ENCODE measurements at regions not wholly inside any gene's neighbourhood (a gene's known extent, or its start where the extent isn't known, plus 50 kb on each side); places are given as distances from the start of the nearest gene placed in this dataset.

DNA sequence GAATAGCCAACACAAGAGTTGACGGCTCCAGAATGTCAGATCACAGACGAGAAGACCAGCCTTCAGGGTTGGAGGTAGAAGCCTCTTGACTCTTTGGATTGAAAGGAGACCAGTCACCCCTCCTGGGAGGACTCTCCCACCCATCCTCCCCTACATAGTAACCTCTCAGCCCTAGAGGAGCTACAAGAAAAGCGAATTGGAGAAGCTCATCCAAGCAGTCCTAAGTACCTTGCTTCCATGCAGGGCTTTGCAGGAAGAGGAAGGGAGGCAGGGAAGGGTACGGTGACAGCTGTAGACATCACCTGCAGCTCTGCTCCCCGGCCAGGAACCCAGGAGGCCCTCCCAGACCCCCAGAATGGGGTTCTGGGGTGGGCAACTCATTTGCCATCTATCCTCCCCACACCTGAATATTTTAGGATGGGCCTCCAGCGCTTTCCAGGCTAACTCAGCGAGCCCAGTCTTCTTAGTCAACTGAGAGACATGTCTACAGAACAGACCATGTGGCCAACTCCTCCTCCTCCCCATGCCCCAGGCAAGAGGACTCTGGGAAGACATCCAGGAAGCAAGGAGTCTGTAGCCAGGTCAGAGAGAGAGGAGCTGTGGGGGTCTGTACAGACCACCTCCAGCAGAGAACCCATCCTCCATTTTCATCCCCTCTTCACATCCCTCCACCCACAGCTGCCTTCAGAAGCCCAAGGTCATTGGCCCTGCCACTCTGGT is 55.6 kb upstream of the LBX1 start:
- H3K27me3 ChIP-seq: peaks cover 83% of the 10 kb centered on the region
- no peaks in the 10 kb centered on the region for H3K9me3 ChIP-seq
- TF ChIP-seq POLR2AphosphoS5 (IDR thresholded peaks at IDR 0.05): no peak
- TF ChIP-seq EP300 (IDR thresholded peaks at IDR 0.05): no peak
- no peak for TF ChIP-seq POLR2A (IDR thresholded peaks at IDR 0.05)
- TF ChIP-seq, protein P1, sequence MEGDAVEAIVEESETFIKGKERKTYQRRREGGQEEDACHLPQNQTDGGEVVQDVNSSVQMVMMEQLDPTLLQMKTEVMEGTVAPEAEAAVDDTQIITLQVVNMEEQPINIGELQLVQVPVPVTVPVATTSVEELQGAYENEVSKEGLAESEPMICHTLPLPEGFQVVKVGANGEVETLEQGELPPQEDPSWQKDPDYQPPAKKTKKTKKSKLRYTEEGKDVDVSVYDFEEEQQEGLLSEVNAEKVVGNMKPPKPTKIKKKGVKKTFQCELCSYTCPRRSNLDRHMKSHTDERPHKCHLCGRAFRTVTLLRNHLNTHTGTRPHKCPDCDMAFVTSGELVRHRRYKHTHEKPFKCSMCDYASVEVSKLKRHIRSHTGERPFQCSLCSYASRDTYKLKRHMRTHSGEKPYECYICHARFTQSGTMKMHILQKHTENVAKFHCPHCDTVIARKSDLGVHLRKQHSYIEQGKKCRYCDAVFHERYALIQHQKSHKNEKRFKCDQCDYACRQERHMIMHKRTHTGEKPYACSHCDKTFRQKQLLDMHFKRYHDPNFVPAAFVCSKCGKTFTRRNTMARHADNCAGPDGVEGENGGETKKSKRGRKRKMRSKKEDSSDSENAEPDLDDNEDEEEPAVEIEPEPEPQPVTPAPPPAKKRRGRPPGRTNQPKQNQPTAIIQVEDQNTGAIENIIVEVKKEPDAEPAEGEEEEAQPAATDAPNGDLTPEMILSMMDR (IDR thresholded peaks at IDR 0.05): no peak
- peaks cover 13% of the 10 kb centered on the region for H3K4me1 ChIP-seq
- no peak overlapping the region for H3K27ac ChIP-seq
- no peak overlapping the region for H3K4me3 ChIP-seq
- H3K36me3 ChIP-seq: no peaks in the 10 kb centered on the region
- DNase-seq (ENCODE audit: low spot score in 2 of 2): no peak
- 54% methylated on average over 7 of the region's 7 CpGs for WGBS

DNA sequence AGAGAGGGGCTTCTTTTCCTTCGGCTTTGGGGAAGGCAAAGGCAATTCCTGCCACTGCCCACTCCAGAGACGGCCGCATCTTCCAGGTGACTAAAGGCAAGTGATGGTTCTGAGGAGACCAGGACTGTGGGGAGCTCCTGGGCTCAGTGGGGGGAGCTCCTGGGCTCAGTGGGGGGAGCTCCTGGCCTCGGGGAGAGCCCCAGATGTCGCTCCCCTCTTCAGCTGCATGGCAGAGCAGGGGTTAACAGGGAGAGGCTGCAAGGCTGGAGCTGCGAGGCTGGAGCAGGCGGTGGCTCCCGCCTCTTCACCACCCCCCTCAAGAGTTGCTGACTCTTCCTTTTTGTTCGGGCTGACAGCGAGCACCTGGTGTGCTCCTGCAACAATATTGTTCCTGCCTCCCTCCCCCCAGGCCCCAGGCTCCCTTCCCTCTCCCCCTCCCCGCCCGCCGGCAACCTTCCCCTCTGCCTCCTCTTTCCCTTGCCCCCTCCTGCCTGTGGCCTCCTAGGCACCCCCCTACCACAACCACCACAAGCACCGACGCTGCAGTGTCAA is 56.3 kb upstream of the LBX1 start:
- no peaks in the 10 kb centered on the region for H3K9me3 ChIP-seq
- DNase-seq (ENCODE audit: low spot score in 2 of 2): no peak
- TF ChIP-seq POLR2A (IDR thresholded peaks at IDR 0.05): no peak
- no peak for TF ChIP-seq EP300 (IDR thresholded peaks at IDR 0.05)
- TF ChIP-seq, protein P1 (IDR thresholded peaks at IDR 0.05): no peak
- no peak for TF ChIP-seq POLR2AphosphoS5 (IDR thresholded peaks at IDR 0.05)
- peaks cover 13% of the 10 kb centered on the region for H3K4me1 ChIP-seq
- no peak overlapping the region for H3K27ac ChIP-seq
- H3K36me3 ChIP-seq: no peaks in the 10 kb centered on the region
- 15% methylated on average over 12 of the region's 15 CpGs for WGBS
- H3K27me3 ChIP-seq: peaks cover 90% of the 10 kb centered on the region
- no peak overlapping the region for H3K4me3 ChIP-seq

DNA sequence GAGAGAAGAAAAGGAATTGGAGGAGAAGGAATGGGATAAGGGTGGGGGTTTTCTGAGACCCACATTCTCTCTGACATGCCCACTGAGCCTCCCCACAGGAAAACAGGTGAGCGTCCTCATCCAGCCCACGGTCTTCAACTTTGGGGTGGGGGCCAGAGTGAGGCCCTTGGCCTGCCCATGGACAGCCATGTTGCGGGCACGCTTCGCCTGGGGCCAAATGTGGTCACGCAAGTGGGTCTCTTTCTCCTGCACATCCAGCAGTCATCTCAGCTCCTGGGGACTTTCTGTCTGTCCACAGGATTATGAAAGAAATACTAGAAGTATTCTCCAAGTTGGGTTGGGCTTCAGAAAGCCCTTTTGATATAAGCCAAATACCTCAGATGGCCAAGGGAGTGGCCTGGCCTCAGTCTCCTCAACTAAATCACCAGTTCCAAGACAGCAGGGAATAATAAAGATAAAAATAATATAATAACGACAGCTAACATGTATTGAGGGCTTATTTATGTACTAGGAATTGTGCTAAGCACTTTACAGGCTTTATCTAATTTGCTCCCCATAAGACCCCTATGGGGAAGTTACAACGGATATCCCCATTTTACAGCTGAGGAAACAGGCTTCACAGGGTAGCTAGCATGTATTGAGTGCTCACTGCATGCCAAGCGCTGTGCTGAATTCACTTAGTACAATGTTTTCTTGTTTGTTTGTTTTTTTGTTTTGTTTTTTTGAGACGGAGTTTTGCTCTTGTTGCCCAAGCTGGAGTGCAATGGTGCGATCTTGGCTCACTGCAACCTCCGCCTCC is 57.2 kb upstream of the LBX1 start:
- H3K27me3 ChIP-seq: peaks cover 98% of the 10 kb centered on the region
- no peak overlapping the region for H3K27ac ChIP-seq
- no peaks in the 10 kb centered on the region for H3K9me3 ChIP-seq
- H3K4me1 ChIP-seq: peaks cover 18% of the 10 kb centered on the region
- WGBS: 67% methylated on average over 12 of the region's 12 CpGs
- TF ChIP-seq EP300 (IDR thresholded peaks at IDR 0.05) (no peak), POLR2A (IDR thresholded peaks at IDR 0.05) (no peak), POLR2AphosphoS5 (IDR thresholded peaks at IDR 0.05) (no peak)
- H3K36me3 ChIP-seq: no peaks in the 10 kb centered on the region
- H3K4me3 ChIP-seq: no peak overlapping the region
- no peak for DNase-seq (ENCODE audit: low spot score in 2 of 2)

DNA sequence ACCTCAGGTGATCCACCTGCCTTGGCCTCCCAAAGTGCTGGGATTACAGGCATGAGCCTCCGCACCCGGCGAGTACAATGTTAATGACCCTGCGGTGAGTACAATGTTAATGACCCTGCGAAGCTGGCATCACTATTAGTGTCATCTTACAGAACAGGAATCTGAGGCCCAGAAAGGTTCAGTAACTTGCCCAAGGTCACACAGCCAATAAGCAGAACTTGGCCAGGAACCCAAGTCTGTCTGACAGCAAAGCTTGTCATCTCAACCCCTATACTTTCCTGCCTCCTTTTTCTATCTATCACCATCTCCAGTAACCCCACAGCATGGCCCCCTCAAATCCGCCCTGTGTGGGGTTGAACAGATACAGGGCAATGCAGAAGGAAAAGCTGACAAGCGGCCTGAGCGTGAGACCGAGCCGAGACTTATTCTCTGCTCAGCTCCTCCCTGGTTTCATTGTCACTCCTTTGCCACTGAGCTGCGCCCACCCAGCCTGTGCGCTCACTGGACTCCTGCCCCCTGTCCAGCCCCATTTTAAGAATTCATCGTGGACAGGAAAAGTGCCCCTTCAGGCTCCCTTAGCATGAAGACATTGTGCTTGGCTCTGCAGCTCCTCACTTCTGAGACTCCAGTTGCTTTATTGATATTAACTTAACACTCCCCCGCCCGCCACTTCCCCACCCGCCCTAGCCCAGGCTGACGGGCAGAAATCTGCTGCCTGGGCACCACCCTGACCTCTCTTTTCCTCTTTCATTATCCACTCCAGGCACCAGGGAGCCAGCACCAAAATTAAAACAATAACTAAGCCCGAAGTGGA is 58.1 kb upstream of the LBX1 start:
- Histone ChIP-seq H3K27me3 (peaks cover 100% of the 10 kb centered on the region), H3K36me3 (no peaks in the 10 kb centered on the region), H3K4me1 (peaks cover 27% of the 10 kb centered on the region), H3K27ac (no peak overlapping the region), H3K9me3 (no peaks in the 10 kb centered on the region), H3K4me3 (no peak overlapping the region)
- WGBS: 55% methylated on average over 18 of the region's 18 CpGs
- TF ChIP-seq POLR2AphosphoS5 (IDR thresholded peaks at IDR 0.05): no peak
- TF ChIP-seq, protein P1 (IDR thresholded peaks at IDR 0.05): no peak
- no peak for DNase-seq (ENCODE audit: low spot score in 2 of 2)

DNA sequence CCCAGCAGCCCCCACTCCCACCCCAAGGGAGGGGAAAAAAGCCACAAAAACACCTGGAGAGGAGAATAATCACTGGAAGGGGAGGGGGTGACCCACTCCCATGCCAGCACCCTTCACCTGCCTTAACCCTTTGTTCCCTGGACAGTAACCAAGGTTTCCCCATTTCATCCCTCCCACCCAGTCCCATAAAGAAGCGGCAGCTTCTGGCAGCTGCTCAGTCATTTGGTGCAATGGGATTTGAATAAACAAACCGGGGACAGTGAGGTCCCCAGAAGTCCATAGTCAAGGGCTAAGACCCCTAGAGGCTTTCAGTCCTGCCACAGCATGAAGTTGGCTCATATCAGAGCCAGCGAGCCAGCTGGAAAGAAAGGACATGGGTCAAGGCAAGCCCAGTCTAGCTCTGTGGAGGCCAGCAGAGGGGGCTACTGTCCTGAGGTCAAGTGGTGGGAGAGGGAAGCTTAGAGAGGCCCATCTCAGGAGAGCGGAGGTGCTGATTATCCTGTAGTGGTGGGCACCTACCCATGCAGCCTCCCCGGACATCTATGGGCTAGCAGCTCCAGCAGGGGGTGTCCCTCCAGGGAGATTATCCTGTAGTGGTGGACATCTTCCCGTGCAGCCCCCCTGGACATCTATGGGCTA is 58.9 kb upstream of the LBX1 start:
- Histone ChIP-seq H3K4me1 (peaks cover 34% of the 10 kb centered on the region), H3K4me3 (no peak overlapping the region), H3K27me3 (peaks cover 100% of the 10 kb centered on the region), H3K27ac (no peak overlapping the region), H3K9me3 (no peaks in the 10 kb centered on the region), H3K36me3 (no peaks in the 10 kb centered on the region)
- no peak for TF ChIP-seq POLR2AphosphoS5 (IDR thresholded peaks at IDR 0.05)
- no peak for TF ChIP-seq EP300 (IDR thresholded peaks at IDR 0.05)
- TF ChIP-seq, protein P1 (IDR thresholded peaks at IDR 0.05): no peak
- no peak for TF ChIP-seq POLR2A (IDR thresholded peaks at IDR 0.05)
- DNase-seq (ENCODE audit: low spot score in 2 of 2): no peak
- 15% methylated on average over 2 of the region's 6 CpGs for WGBS

Measured in suprapubic skin (tissue), 4 donors.